ENCODE measurements at regions not wholly inside any gene's neighbourhood (a gene's known extent, or its start where the extent isn't known, plus 50 kb on each side); places are given as distances from the start of the nearest gene placed in this dataset.

DNA sequence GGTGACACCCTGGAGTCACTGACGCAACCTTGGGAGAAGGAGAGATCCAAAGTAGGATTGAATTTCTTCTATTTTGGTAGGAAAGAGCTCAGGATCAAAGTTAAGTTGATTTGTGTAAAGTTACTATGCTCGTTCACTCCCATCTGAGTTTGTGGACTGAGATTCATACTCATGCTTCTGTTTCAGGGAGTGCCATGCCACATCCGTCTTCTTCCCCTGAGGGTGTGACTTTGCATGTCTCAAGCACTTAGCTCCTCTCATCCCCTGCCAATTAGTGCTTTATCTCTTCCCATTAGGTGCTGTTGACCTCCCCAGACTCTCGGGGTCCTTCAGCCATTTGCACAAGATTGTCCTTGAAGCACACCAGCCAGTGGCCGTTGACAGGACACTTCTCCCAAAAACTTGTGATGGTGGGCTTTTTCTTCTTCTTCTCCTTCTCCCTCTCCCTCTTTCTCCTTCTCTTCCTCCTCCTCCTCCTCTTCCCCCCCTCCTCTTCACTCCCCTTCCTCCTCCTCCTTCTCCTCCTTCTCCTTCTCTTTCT, 232.2 kb upstream of the KLF4 start:
- H3K9ac ChIP-seq (replicated peaks; ENCODE audit: extremely low read depth, insufficient read depth, low read length) = no peak overlapping the region
- no TSS peak for BruUV-seq (replicated peaks)
- no peaks in the 10 kb centered on the region for H3K79me2 ChIP-seq (ENCODE audit: control insufficient read depth, insufficient read depth, low read length)
- H3K27me3 ChIP-seq (ENCODE audit: control insufficient read depth in 2 of 2, insufficient read depth in 2 of 2, low read length in 2 of 2) = peaks cover 0 to 5% of the 10 kb centered on the region in 2 experiments
- no peak overlapping the region for H2AFZ ChIP-seq (ENCODE audit: low read depth, low read length)
- no peak overlapping the region for H3K4me3 ChIP-seq (replicated peaks in 1 of 3; ENCODE audit: insufficient read depth in 1 of 3, low read depth in 1 of 3, low read length in 3 of 3)
- H3K36me3 ChIP-seq (ENCODE audit: control insufficient read depth in 2 of 2, extremely low read depth in 1 of 2, insufficient read depth in 2 of 2, low read length in 2 of 2) = no peaks in the 10 kb centered on the region
- intact Hi-C loops (cut with micrococcal nuclease) = no loop called here
- no peak for DNase-seq (ENCODE audit: low read depth, low spot score)
- H3K27ac ChIP-seq (ENCODE audit: insufficient read depth, low read depth, low read length) = no peak overlapping the region
- H3K9me1 ChIP-seq (replicated peaks; ENCODE audit: control insufficient read depth, extremely low read depth, insufficient read depth, low read length) = no peaks in the 10 kb centered on the region
- no peak for FAIRE-seq
- H3K4me2 ChIP-seq (ENCODE audit: insufficient read depth, low read length) = no peak overlapping the region
- dilution Hi-C loops (cut with MboI; ENCODE audit: extremely low pct_ligation_motif_present, low sequenced_read_pairs) = no loop called here
- no peaks in the 10 kb centered on the region for H3K9me3 ChIP-seq (replicated peaks; ENCODE audit: control insufficient read depth, insufficient read depth, low read length)
- CTCF ChIA-PET = no interaction called here
- no peaks in the 10 kb centered on the region for H4K20me1 ChIP-seq (replicated peaks; ENCODE audit: control insufficient read depth, extremely low read depth, insufficient read depth, low read length)
- POLR2A ChIA-PET = interaction anchor here (0.9 kb wide), 1 partner anchor 29 kb away, joined by 3 read pairs; no protein-coding TSS in a partner anchor
- H3K4me1 ChIP-seq (ENCODE audit: control insufficient read depth, extremely low read depth, insufficient read depth, low read length) = no peaks in the 10 kb centered on the region
- TF ChIP-seq JUN (IDR thresholded peaks at IDR 0.05; ENCODE audit: borderline replicate concordance, insufficient read depth, insufficient read length, low read depth) (no peak), FOS (IDR thresholded peaks at IDR 0.05; ENCODE audit: borderline replicate concordance, insufficient read depth, low read length) (no peak), POLR2AphosphoS5 (IDR thresholded peaks at IDR 0.05; ENCODE audit: insufficient read depth, low read depth, low read length) (no peak), EZH2 (IDR thresholded peaks at IDR 0.05; ENCODE audit: borderline replicate concordance, low read depth, low read length, severe bottlenecking) (no peak), POLR2A (IDR thresholded peaks at IDR 0.05; ENCODE audit: low read depth, low read length) (no peak), MYC (IDR thresholded peaks at IDR 0.05; ENCODE audit: low read depth, low read length) (no peak), GATA2 (IDR thresholded peaks at IDR 0.05; ENCODE audit: insufficient read depth, insufficient read length, low read depth, low read length) (no peak)
- TF ChIP-seq, protein P1, sequence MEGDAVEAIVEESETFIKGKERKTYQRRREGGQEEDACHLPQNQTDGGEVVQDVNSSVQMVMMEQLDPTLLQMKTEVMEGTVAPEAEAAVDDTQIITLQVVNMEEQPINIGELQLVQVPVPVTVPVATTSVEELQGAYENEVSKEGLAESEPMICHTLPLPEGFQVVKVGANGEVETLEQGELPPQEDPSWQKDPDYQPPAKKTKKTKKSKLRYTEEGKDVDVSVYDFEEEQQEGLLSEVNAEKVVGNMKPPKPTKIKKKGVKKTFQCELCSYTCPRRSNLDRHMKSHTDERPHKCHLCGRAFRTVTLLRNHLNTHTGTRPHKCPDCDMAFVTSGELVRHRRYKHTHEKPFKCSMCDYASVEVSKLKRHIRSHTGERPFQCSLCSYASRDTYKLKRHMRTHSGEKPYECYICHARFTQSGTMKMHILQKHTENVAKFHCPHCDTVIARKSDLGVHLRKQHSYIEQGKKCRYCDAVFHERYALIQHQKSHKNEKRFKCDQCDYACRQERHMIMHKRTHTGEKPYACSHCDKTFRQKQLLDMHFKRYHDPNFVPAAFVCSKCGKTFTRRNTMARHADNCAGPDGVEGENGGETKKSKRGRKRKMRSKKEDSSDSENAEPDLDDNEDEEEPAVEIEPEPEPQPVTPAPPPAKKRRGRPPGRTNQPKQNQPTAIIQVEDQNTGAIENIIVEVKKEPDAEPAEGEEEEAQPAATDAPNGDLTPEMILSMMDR (IDR thresholded peaks at IDR 0.05; ENCODE audit: extremely low read depth in 1 of 2, insufficient read depth in 1 of 2, low read depth in 1 of 2, low read length in 2 of 2) = no peak

Measured in endothelial cell of umbilical vein (primary cell).